ENCODE measurements at regions not wholly inside any gene's neighbourhood (a gene's known extent, or its start where the extent isn't known, plus 50 kb on each side); places are given as distances from the start of the nearest gene placed in this dataset.

DNA sequence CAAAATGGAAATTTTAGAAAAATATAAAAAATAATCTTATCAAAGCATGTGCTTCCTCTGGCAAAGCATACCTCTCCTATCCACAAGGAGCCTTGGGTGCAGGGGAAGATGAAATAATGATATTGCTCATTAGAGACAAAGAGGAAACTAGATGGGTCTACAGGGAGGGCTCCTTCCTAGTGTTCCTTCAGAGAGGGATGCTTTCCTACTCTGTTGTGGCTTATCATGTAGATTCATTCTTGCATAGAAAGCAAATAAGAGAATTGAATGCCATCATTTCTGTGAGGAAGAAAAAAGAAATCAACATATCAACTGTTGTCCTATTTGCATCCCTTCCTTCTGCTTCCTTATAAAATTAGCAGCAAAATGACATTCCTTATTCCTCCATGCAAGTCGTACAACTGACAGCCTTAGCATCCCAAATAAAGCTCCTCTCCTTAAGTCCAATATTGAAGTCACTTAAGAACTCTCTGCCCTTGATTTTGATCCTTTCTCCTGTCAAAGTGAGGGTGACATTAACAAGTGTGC is 543.9 kb upstream of the PLXNA2 start:
- TF ChIP-seq, protein P1, sequence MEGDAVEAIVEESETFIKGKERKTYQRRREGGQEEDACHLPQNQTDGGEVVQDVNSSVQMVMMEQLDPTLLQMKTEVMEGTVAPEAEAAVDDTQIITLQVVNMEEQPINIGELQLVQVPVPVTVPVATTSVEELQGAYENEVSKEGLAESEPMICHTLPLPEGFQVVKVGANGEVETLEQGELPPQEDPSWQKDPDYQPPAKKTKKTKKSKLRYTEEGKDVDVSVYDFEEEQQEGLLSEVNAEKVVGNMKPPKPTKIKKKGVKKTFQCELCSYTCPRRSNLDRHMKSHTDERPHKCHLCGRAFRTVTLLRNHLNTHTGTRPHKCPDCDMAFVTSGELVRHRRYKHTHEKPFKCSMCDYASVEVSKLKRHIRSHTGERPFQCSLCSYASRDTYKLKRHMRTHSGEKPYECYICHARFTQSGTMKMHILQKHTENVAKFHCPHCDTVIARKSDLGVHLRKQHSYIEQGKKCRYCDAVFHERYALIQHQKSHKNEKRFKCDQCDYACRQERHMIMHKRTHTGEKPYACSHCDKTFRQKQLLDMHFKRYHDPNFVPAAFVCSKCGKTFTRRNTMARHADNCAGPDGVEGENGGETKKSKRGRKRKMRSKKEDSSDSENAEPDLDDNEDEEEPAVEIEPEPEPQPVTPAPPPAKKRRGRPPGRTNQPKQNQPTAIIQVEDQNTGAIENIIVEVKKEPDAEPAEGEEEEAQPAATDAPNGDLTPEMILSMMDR (IDR thresholded peaks at IDR 0.05), result no peak
- TF ChIP-seq POLR2AphosphoS5 (IDR thresholded peaks at IDR 0.05) (no peak), POLR2A (IDR thresholded peaks at IDR 0.05; ENCODE audit: low read depth) (no peak), EP300 (IDR thresholded peaks at IDR 0.05) (no peak)
- Histone ChIP-seq H3K4me1 (no peaks in the 10 kb centered on the region), H3K27me3 (no peaks in the 10 kb centered on the region), H3K9me3 (no peaks in the 10 kb centered on the region), H3K36me3 (no peaks in the 10 kb centered on the region), H3K27ac (replicated peaks in 1 of 4) (no peak overlapping the region), H3K4me3 (no peak overlapping the region)
- intact Hi-C loops (cut with DNase I), result no loop called here
- WGBS, result 74% methylated on average over 1 of the region's 1 CpG
- DNase-seq (ENCODE audit: extremely low spot score), result no peak

GRCh38 chr1:208791456-208791855 is 547.3 kb upstream of the PLXNA2 start:
- no peaks in the 10 kb centered on the region for H3K9me3 ChIP-seq
- H3K36me3 ChIP-seq, result no peaks in the 10 kb centered on the region
- H3K4me1 ChIP-seq, result no peaks in the 10 kb centered on the region
- H3K4me3 ChIP-seq, result no peak overlapping the region
- no peak for DNase-seq (ENCODE audit: extremely low spot score)
- H3K27me3 ChIP-seq, result no peaks in the 10 kb centered on the region
- TF ChIP-seq EP300 (IDR thresholded peaks at IDR 0.05) (no peak), POLR2AphosphoS5 (IDR thresholded peaks at IDR 0.05) (no peak), POLR2A (IDR thresholded peaks at IDR 0.05; ENCODE audit: low read depth) (no peak)
- TF ChIP-seq, protein P1 (IDR thresholded peaks at IDR 0.05), result no peak
- intact Hi-C loops (cut with DNase I), result no loop called here
- no peak overlapping the region for H3K27ac ChIP-seq (replicated peaks in 1 of 4)

GRCh38 chr1:208793861-208794345 is 549.7 kb upstream of the PLXNA2 start:
- intact Hi-C loops (cut with DNase I), result no loop called here
- H3K36me3 ChIP-seq, result no peaks in the 10 kb centered on the region
- no peaks in the 10 kb centered on the region for H3K27me3 ChIP-seq
- H3K4me3 ChIP-seq, result no peak overlapping the region
- no peak overlapping the region for H3K27ac ChIP-seq (replicated peaks in 1 of 4)
- WGBS, result 71% methylated on average over 2 of the region's 2 CpGs
- H3K9me3 ChIP-seq, result no peaks in the 10 kb centered on the region
- H3K4me1 ChIP-seq, result no peaks in the 10 kb centered on the region
- TF ChIP-seq POLR2AphosphoS5 (IDR thresholded peaks at IDR 0.05) (no peak), POLR2A (IDR thresholded peaks at IDR 0.05; ENCODE audit: low read depth) (no peak), EP300 (IDR thresholded peaks at IDR 0.05) (no peak)
- TF ChIP-seq, protein P1 (IDR thresholded peaks at IDR 0.05), result no peak
- DNase-seq (ENCODE audit: extremely low spot score), result no peak

DNA sequence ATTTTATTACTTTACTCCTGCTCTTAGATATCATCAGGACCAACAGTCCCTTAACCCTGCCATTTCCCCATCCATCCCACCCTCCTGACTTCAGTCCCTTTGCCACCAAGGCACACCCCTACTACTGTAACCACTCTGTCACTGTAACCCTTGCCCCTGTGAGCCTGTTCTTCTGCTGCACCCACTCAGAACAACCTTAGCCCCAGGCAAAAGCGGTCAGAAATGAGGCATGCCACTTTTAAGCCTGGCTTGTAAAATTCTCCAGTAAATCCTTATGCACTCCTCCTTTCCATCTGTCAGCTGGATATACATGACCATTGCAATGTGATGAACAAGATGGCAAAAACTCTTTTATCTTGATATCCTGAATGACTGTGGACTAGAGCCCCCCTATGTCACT is 555.0 kb upstream of the PLXNA2 start:
- 89% methylated on average over 1 of the region's 1 CpG for WGBS

More for the DNA sequence above, 555.0 kb upstream of the PLXNA2 start:
- Histone ChIP-seq H3K4me3 (no peak overlapping the region), H3K36me3 (no peaks in the 10 kb centered on the region), H3K27me3 (no peaks in the 10 kb centered on the region), H3K4me1 (no peaks in the 10 kb centered on the region), H3K9me3 (no peaks in the 10 kb centered on the region), H3K27ac (replicated peaks in 1 of 4) (no peak overlapping the region)
- TF ChIP-seq, protein P1 (IDR thresholded peaks at IDR 0.05), result no peak
- TF ChIP-seq POLR2A (IDR thresholded peaks at IDR 0.05; ENCODE audit: low read depth) (no peak), EP300 (IDR thresholded peaks at IDR 0.05) (no peak), POLR2AphosphoS5 (IDR thresholded peaks at IDR 0.05) (no peak)
- no peak for DNase-seq (ENCODE audit: extremely low spot score)
- intact Hi-C loops (cut with DNase I), result no loop called here
